SK-N-MC (cell line): ENCODE measurements at regions not wholly inside any gene's neighbourhood (a gene's known extent, or its start where the extent isn't known, plus 50 kb on each side); places are given as distances from the start of the nearest gene placed in this dataset.

Experiments
- DNase-seq: peaks from one replicate; pipeline ENCODE4 v3.0.0-alpha.2; 2011; ENCODE audit warnings: low read depth, low spot score
- H3K27ac ChIP-seq: fragments of 200-600 bp; sonication (generic); 2 replicates; pipeline ENCODE4 v1.5.1; 2016; ENCODE audit warnings: mixed run types
- H3K36me3 ChIP-seq: fragments of 200-600 bp; sonication (generic); 2 replicates; pipeline ENCODE4 v1.6.1; 2017; ENCODE audit warnings: antibody characterized with exemption, low read length, mixed read lengths; ENCODE audit not compliant: insufficient read depth
- H3K4me3 ChIP-seq: fragments of 200-600 bp; sonication (generic); 2 replicates; pipeline ENCODE4 v1.5.1; 2016
- H3K9ac ChIP-seq: fragments of 200-600 bp; sonication (generic); 2 replicates; pipeline ENCODE4 v1.8.0; 2017; ENCODE audit warnings: mixed run types, mixed read lengths; ENCODE audit not compliant: insufficient read length
- H3K9me3 ChIP-seq: fragments of 200-600 bp; sonication (generic); 2 replicates; pipeline ENCODE4 v1.6.1; 2017; ENCODE audit warnings: low read depth, mild to moderate bottlenecking, antibody characterized with exemption, low read length, moderate library complexity, mixed read lengths
- EZH2 ChIP-seq: fragments of 200-600 bp; sonication (generic); IDR thresholded peaks from one replicate; pipeline ENCODE4 v1.6.1; 2017; ENCODE audit warnings: antibody characterized with exemption
- FOXP2 ChIP-seq: optimal IDR thresholded peaks from 2 replicates; pipeline ENCODE3; 2011; ENCODE audit warnings: mild to moderate bottlenecking, moderate library complexity; ENCODE audit not compliant: insufficient read depth; ENCODE audit errors: extremely low read length, control extremely low read depth
- POLR2AphosphoS5 ChIP-seq: IDR thresholded peaks from 2 replicates; pipeline ENCODE4 v1.6.1; 2012; ENCODE audit warnings: mild to moderate bottlenecking, low read depth, low read length, borderline replicate concordance

DNA sequence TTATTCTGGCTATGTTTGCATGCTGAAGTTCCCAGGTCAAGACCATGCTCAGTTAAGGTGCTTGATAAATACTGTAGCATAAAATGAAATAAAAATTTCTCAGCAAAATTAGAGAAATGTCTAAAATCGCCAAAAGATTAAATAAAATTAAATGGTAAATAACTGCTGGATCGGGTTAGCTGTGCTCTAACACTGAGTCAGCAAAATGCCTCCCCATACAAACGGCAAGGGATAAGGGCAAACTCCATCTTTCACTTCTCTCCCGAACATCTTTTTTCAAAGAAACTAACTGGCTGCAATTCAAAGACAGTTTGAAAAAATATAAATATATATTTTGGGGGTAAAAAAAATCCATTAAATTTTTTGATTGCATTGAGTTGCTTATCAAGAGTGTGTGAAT is 162.2 kb upstream of the ZFHX3 start:
- Histone ChIP-seq H3K27ac (no peak overlapping the region), H3K9ac (no peak overlapping the region), H3K4me3 (no peak overlapping the region), H3K36me3 (no peaks in the 10 kb centered on the region), H3K9me3 (no peaks in the 10 kb centered on the region)
- TF ChIP-seq EZH2 (no peak), FOXP2 (no peak), POLR2AphosphoS5 (no peak)
- no peak for DNase-seq

- Histone ChIP-seq H3K9ac (no peak overlapping the region), H3K36me3 (no peaks in the 10 kb centered on the region), H3K4me3 (no peak overlapping the region), H3K9me3 (no peaks in the 10 kb centered on the region), H3K27ac (no peak overlapping the region)
- TF ChIP-seq POLR2AphosphoS5 (no peak), EZH2 (no peak), FOXP2 (no peak)
- DNase-seq = no peak
These were observed 161.3 kb upstream of the ZFHX3 start for GRCh38 chr16:73209190-73209589.

GRCh38 chr16:73206151-73206707 is 158.3 kb upstream of the ZFHX3 start:
- Histone ChIP-seq H3K9ac (no peak overlapping the region), H3K4me3 (no peak overlapping the region), H3K9me3 (no peaks in the 10 kb centered on the region), H3K36me3 (no peaks in the 10 kb centered on the region), H3K27ac (no peak overlapping the region)
- no peak for TF ChIP-seq FOXP2
- no peak for DNase-seq

GRCh38 chr16:73205153-73205886 is 157.4 kb upstream of the ZFHX3 start:
- Histone ChIP-seq H3K27ac (no peak overlapping the region), H3K9ac (no peak overlapping the region), H3K4me3 (no peak overlapping the region), H3K36me3 (no peaks in the 10 kb centered on the region), H3K9me3 (no peaks in the 10 kb centered on the region)
- TF ChIP-seq FOXP2 = no peak
- no peak for DNase-seq

DNA sequence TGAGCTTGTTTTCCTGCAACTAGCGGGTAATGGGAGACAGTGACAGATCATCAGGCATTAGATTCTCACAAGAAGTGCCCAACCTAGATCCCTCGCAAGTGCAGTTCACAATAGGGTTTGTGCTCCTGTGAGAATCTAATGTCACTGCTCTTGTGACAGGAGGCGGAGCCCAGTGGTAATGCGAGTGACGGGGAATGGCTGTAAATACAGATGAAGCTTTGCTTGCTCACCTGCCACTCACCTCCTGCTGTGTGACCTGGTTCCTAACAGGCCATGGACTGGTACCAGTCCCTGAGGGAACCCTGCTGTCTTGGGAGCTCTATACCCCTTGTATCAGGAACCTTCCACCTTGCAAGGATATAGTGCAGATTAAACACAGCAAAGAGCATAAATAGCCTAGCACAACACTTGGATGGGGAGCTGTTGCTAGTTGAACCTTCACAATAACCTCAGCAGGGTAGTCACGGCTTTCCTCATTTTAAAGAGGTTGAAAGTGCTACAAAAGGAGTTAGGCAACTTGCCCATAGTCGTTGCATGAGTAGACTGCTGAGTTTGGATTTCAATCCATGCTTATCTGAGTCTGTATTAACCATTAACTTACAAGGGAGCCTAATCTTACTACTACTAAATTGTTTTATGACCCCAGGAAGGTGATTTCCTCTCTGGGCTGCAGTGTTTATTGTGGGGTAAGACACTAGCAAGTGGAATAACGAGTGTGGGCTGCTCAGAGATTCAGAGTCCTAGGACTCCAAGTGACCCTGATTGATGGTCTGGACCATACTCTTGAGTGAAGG is 156.6 kb upstream of the ZFHX3 start:
- Histone ChIP-seq H3K9me3 (no peaks in the 10 kb centered on the region), H3K4me3 (no peak overlapping the region), H3K9ac (no peak overlapping the region), H3K36me3 (no peaks in the 10 kb centered on the region), H3K27ac (no peak overlapping the region)
- TF ChIP-seq EZH2 = no peak
- TF ChIP-seq FOXP2 = no peak
- no peak for TF ChIP-seq POLR2AphosphoS5
- no peak for DNase-seq

GRCh38 chr16:73202161-73202729 is 154.3 kb upstream of the ZFHX3 start:
- Histone ChIP-seq H3K9ac (no peak overlapping the region), H3K27ac (no peak overlapping the region), H3K9me3 (no peaks in the 10 kb centered on the region), H3K36me3 (no peaks in the 10 kb centered on the region), H3K4me3 (no peak overlapping the region)
- TF ChIP-seq EZH2 = no peak
- no peak for TF ChIP-seq FOXP2
- no peak for TF ChIP-seq POLR2AphosphoS5
- no peak for DNase-seq

- no peak for DNase-seq
- H3K9ac ChIP-seq = no peak overlapping the region
- no peak overlapping the region for H3K27ac ChIP-seq
- TF ChIP-seq POLR2AphosphoS5 (no peak), EZH2 (no peak), FOXP2 (no peak)
- H3K36me3 ChIP-seq = no peaks in the 10 kb centered on the region
- no peak overlapping the region for H3K4me3 ChIP-seq
- H3K9me3 ChIP-seq = no peaks in the 10 kb centered on the region
These were observed 151.3 kb upstream of the ZFHX3 start for GRCh38 chr16:73199214-73199613.

DNA sequence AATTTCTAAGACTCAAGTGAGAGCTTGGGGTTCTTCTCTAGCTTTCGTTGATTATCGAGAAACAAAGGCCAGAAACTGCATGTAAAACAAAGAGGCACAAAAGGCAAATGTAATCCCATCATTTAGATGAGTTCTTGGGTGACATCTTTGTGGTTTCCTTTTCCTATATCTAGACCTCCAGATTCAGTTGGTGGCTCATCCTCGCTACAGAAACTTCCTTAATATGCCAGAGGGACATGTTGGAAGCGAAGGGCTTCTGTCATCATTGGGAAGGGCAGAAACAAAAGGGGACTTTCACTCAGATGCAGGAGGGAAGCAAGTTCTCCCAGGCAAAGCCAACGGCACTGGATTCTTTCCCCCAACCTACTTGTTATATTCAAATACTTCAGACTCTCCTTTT is 150.6 kb upstream of the ZFHX3 start:
- TF ChIP-seq POLR2AphosphoS5 (no peak), EZH2 (no peak), FOXP2 (no peak)

More for the DNA sequence above, 150.6 kb upstream of the ZFHX3 start:
- H3K27ac ChIP-seq = no peak overlapping the region
- no peak overlapping the region for H3K4me3 ChIP-seq
- no peak overlapping the region for H3K9ac ChIP-seq
- H3K36me3 ChIP-seq = no peaks in the 10 kb centered on the region
- no peak for DNase-seq
- no peaks in the 10 kb centered on the region for H3K9me3 ChIP-seq
